Osteoblast (primary cell): ENCODE measurements at regions not wholly inside any gene's neighbourhood (a gene's known extent, or its start where the extent isn't known, plus 50 kb on each side); places are given as distances from the start of the nearest gene placed in this dataset.

Experiments
- DNase-seq: peaks from one replicate; pipeline ENCODE4 v3.0.0; 2011; ENCODE audit warnings: low spot score, mixed read lengths; ENCODE audit not compliant: insufficient read length; ENCODE audit errors: missing footprints
- H2AFZ ChIP-seq: 2 replicates; pipeline ENCODE4 v1.6.0; 2011; ENCODE audit warnings: mild to moderate bottlenecking, low read length
- H3K27ac ChIP-seq: 2 replicates; pipeline ENCODE4 v1.5.1; 2011; ENCODE audit warnings: mild to moderate bottlenecking, low read depth, low read length, moderate library complexity
- H3K27me3 ChIP-seq: 2 replicates; pipeline ENCODE4 v1.6.0; 2012; ENCODE audit warnings: mild to moderate bottlenecking, control low read depth, inconsistent platforms, low read length, moderate library complexity; ENCODE audit not compliant: insufficient read depth
- H3K36me3 ChIP-seq: 2 replicates; pipeline ENCODE4 v1.5.1; 2011; ENCODE audit warnings: mild to moderate bottlenecking, low read length, control low read depth, moderate library complexity; ENCODE audit not compliant: insufficient read depth
- H3K4me1 ChIP-seq: 2 replicates; pipeline ENCODE4 v1.5.1; 2011; ENCODE audit warnings: mild to moderate bottlenecking, low read length, control low read depth, moderate library complexity; ENCODE audit not compliant: insufficient read depth
- H3K4me2 ChIP-seq: 2 replicates; pipeline ENCODE4 v1.6.0; 2011; ENCODE audit warnings: mild to moderate bottlenecking, low read length; ENCODE audit not compliant: insufficient read depth
- H3K4me3 ChIP-seq: fragments of 200-600 bp; sonication (generic); 3 replicates; pipeline ENCODE4 v1.5.1; 2012; ENCODE audit warnings: mild to moderate bottlenecking, low read length, inconsistent platforms; ENCODE audit not compliant: insufficient read depth
- H3K79me2 ChIP-seq: 2 replicates; pipeline ENCODE4 v1.6.0; 2012; ENCODE audit warnings: mild to moderate bottlenecking, low read length, control low read depth, inconsistent platforms; ENCODE audit not compliant: insufficient read depth
- H3K9me3 ChIP-seq: 2 replicates; pipeline ENCODE4 v1.5.1; 2011; ENCODE audit warnings: low read depth, low read length, control low read depth
- H4K20me1 ChIP-seq: 2 replicates; pipeline ENCODE4 v1.6.0; 2012; ENCODE audit warnings: mild to moderate bottlenecking, low read length, control low read depth; ENCODE audit not compliant: insufficient read depth
- TF ChIP-seq, protein P1 (sequence below): IDR thresholded peaks from 2 replicates; pipeline ENCODE4 v1.5.1; 2011; ENCODE audit warnings: mild to moderate bottlenecking, low read depth, low read length, moderate library complexity; ENCODE audit errors: extremely low read depth

DNA sequence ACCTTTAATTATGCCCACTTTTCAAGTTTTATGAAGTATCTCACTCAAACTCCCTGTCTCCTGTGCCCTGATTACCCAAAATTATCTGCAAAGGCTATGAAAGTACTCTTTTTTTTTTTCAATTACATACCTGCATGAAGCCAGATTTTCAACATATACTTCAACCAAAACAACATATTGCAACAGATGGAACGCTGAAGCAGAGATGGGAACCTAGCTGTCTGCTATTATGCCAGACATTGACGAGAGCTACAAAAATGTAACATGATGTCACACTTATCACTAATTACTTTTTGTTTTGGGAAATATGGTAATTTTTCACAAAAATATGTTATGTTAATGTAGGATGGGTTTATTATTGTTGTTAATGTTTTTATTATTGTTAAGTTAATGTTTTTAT, 86.5 kb upstream of the SLC1A3 start:
- H3K9me3 ChIP-seq, result no peaks in the 10 kb centered on the region
- DNase-seq, result no peak
- H3K36me3 ChIP-seq, result no peaks in the 10 kb centered on the region
- no peak overlapping the region for H3K4me3 ChIP-seq
- no peak overlapping the region for H2AFZ ChIP-seq
- TF ChIP-seq, protein P1, sequence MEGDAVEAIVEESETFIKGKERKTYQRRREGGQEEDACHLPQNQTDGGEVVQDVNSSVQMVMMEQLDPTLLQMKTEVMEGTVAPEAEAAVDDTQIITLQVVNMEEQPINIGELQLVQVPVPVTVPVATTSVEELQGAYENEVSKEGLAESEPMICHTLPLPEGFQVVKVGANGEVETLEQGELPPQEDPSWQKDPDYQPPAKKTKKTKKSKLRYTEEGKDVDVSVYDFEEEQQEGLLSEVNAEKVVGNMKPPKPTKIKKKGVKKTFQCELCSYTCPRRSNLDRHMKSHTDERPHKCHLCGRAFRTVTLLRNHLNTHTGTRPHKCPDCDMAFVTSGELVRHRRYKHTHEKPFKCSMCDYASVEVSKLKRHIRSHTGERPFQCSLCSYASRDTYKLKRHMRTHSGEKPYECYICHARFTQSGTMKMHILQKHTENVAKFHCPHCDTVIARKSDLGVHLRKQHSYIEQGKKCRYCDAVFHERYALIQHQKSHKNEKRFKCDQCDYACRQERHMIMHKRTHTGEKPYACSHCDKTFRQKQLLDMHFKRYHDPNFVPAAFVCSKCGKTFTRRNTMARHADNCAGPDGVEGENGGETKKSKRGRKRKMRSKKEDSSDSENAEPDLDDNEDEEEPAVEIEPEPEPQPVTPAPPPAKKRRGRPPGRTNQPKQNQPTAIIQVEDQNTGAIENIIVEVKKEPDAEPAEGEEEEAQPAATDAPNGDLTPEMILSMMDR, result no peak
- no peak overlapping the region for H3K27ac ChIP-seq
- H3K4me1 ChIP-seq, result no peaks in the 10 kb centered on the region
- no peaks in the 10 kb centered on the region for H3K27me3 ChIP-seq
- no peaks in the 10 kb centered on the region for H3K79me2 ChIP-seq
- H4K20me1 ChIP-seq, result no peaks in the 10 kb centered on the region
- H3K4me2 ChIP-seq, result no peak overlapping the region

DNA sequence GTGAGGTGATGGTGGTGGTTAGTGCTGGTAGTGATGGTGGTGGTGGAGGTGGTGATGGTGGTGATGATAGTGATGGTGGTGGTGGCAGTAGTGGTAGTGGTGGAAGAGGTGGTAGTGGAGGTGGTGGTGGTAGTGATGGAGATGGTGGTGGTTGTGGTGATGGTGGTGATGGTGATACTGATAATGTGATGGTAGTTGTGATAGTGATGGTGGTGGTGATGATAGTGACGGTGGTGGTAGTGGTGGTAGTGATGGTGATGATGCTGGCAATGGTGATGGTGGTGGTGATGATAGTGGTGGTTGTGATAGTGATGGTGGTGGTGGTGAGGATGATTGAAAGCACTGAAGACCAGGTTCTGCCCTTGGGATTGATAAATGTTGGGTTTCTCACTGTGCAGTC, 85.2 kb upstream of the SLC1A3 start:
- TF ChIP-seq, protein P1, result no peak
- no peaks in the 10 kb centered on the region for H4K20me1 ChIP-seq
- H3K9me3 ChIP-seq, result no peaks in the 10 kb centered on the region
- no peak overlapping the region for H2AFZ ChIP-seq
- H3K27me3 ChIP-seq, result no peaks in the 10 kb centered on the region
- H3K4me3 ChIP-seq, result no peak overlapping the region
- DNase-seq, result no peak
- H3K4me2 ChIP-seq, result no peak overlapping the region
- H3K36me3 ChIP-seq, result no peaks in the 10 kb centered on the region
- H3K4me1 ChIP-seq, result no peaks in the 10 kb centered on the region
- H3K79me2 ChIP-seq, result no peaks in the 10 kb centered on the region
- H3K27ac ChIP-seq, result no peak overlapping the region

DNA sequence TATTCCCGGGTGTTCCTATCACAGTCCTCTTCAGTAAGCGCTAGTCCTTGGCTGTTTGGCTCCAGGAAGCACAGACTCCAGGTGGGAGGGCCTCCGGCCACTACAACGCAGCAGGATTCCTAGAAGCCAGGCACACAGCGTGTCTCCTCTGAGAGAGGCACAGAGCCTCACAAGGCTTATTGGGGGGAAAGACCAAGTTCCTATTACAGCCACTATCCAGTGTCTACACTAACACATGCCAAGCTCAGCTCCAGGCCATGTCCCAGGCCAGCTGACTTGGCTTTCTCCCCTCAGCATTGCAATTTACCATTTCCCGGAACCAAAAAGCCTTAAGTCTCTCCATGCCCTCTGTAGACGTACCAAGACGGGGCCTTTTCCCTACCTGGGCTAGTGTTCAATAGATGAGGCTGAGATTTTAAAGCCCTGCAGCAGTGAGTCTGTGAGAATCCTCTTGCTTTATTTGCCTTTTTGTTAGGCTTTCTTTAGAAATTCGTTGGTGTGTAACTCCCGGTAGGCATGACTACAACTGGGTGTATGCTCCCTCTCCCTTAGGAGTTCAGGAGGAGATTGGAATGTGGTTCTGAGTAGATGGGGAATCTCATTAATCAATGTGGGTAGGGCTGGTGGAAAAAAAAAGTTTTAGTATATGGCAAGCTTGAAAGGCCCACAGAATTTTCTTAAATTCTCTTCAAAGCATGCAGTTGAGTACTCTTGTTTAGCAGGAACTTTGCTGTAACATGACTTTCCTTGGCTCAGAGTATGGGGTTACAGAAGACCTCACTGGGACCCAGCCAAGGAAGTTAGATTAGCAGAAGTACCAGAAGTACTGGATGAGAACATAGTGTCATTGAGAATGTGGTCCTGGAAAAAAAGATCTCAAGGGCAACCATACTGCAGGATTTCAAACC, 84.3 kb upstream of the SLC1A3 start:
- Histone ChIP-seq H3K4me1 (no peaks in the 10 kb centered on the region), H4K20me1 (no peaks in the 10 kb centered on the region), H3K27me3 (no peaks in the 10 kb centered on the region), H3K4me3 (no peak overlapping the region), H3K79me2 (no peaks in the 10 kb centered on the region), H3K9me3 (no peaks in the 10 kb centered on the region), H2AFZ (no peak overlapping the region), H3K27ac (no peak overlapping the region), H3K4me2 (no peak overlapping the region), H3K36me3 (no peaks in the 10 kb centered on the region)
- TF ChIP-seq, protein P1, result no peak
- peak; percentile 5 for DNase-seq

DNA sequence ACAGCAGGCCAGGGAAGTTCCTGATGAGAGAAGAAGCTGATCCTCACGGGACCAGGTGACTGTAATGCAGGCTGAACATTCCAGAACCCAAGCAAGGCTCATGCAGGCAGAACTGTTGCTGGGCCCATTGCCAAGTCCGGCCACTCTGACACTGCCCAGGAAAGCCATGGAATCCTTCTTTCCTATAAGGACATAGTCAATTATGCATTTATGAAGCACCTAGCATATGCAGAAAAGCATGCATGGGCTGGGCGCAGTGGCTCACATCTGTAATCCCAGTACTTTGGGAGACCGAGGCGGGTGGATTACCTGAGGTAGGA, 83.7 kb upstream of the SLC1A3 start:
- no peaks in the 10 kb centered on the region for H3K9me3 ChIP-seq
- H3K36me3 ChIP-seq, result no peaks in the 10 kb centered on the region
- no peak for DNase-seq
- H3K4me1 ChIP-seq, result no peaks in the 10 kb centered on the region
- H4K20me1 ChIP-seq, result no peaks in the 10 kb centered on the region
- no peaks in the 10 kb centered on the region for H3K79me2 ChIP-seq
- H3K27ac ChIP-seq, result no peak overlapping the region
- H3K27me3 ChIP-seq, result no peaks in the 10 kb centered on the region
- no peak overlapping the region for H3K4me2 ChIP-seq
- no peak overlapping the region for H2AFZ ChIP-seq
- H3K4me3 ChIP-seq, result no peak overlapping the region
- TF ChIP-seq, protein P1, result no peak
